ENCODE measurements at regions not wholly inside any gene's neighbourhood (a gene's known extent, or its start where the extent isn't known, plus 50 kb on each side); places are given as distances from the start of the nearest gene placed in this dataset.

DNA sequence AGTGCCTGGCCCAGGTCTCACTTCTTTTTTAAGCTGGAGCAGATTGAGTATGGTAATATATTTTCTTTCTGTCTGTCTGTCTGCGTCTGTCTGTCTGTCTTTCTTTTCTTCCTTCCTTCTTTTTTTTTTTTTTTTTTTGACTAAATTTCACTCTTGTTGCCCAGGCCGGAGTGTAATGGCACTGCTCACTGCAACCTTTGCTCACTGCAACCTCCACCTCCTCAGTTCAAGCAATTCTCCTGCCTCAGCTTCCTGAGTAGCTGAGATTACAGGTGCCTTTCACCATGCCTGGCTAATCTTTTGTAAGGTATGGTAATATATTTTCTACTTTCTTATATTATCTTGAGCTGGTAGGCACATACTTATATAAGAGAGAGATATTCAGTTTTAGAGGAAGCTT lies 196.3 kb upstream of the MARCKS start:
- no peak overlapping the region for H3K4me3 ChIP-seq (ENCODE audit: low read depth in 2 of 2, low read length in 2 of 2)
- ATAC-seq: no peak
- TF ChIP-seq, protein P1, sequence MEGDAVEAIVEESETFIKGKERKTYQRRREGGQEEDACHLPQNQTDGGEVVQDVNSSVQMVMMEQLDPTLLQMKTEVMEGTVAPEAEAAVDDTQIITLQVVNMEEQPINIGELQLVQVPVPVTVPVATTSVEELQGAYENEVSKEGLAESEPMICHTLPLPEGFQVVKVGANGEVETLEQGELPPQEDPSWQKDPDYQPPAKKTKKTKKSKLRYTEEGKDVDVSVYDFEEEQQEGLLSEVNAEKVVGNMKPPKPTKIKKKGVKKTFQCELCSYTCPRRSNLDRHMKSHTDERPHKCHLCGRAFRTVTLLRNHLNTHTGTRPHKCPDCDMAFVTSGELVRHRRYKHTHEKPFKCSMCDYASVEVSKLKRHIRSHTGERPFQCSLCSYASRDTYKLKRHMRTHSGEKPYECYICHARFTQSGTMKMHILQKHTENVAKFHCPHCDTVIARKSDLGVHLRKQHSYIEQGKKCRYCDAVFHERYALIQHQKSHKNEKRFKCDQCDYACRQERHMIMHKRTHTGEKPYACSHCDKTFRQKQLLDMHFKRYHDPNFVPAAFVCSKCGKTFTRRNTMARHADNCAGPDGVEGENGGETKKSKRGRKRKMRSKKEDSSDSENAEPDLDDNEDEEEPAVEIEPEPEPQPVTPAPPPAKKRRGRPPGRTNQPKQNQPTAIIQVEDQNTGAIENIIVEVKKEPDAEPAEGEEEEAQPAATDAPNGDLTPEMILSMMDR (IDR thresholded peaks at IDR 0.05): no peak
- TF ChIP-seq SIN3A (IDR thresholded peaks at IDR 0.05; ENCODE audit: borderline replicate concordance, insufficient read depth, low read depth, low read length): no peak
- TF ChIP-seq, protein P2, sequence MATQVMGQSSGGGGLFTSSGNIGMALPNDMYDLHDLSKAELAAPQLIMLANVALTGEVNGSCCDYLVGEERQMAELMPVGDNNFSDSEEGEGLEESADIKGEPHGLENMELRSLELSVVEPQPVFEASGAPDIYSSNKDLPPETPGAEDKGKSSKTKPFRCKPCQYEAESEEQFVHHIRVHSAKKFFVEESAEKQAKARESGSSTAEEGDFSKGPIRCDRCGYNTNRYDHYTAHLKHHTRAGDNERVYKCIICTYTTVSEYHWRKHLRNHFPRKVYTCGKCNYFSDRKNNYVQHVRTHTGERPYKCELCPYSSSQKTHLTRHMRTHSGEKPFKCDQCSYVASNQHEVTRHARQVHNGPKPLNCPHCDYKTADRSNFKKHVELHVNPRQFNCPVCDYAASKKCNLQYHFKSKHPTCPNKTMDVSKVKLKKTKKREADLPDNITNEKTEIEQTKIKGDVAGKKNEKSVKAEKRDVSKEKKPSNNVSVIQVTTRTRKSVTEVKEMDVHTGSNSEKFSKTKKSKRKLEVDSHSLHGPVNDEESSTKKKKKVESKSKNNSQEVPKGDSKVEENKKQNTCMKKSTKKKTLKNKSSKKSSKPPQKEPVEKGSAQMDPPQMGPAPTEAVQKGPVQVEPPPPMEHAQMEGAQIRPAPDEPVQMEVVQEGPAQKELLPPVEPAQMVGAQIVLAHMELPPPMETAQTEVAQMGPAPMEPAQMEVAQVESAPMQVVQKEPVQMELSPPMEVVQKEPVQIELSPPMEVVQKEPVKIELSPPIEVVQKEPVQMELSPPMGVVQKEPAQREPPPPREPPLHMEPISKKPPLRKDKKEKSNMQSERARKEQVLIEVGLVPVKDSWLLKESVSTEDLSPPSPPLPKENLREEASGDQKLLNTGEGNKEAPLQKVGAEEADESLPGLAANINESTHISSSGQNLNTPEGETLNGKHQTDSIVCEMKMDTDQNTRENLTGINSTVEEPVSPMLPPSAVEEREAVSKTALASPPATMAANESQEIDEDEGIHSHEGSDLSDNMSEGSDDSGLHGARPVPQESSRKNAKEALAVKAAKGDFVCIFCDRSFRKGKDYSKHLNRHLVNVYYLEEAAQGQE (IDR thresholded peaks at IDR 0.05; ENCODE audit: insufficient read depth in 1 of 2, low read depth in 2 of 2, low read length in 1 of 2): no peak
- no peak for TF ChIP-seq TCF7L2 (IDR thresholded peaks at IDR 0.05; ENCODE audit: low read depth, low read length)
- TF ChIP-seq POLR2AphosphoS5 (IDR thresholded peaks at IDR 0.05; ENCODE audit: low read depth, low read length): no peak
- POLR2A ChIA-PET: interaction anchor here (0.5 to 0.6 kb wide), 2 partner anchors 15 to 43 kb away, joined by 7 to 9 read pairs; no protein-coding TSS in a partner anchor
- no peak overlapping the region for H3K27ac ChIP-seq (ENCODE audit: low read length)
- no peaks in the 10 kb centered on the region for H3K27me3 ChIP-seq (ENCODE audit: control insufficient read depth, insufficient read depth, low read length)
- H3K4me1 ChIP-seq (ENCODE audit: control insufficient read depth, insufficient read depth, low read length): no peaks in the 10 kb centered on the region
- BruUV-seq (replicated peaks): no TSS peak
- in situ Hi-C loops (cut with HindIII; ENCODE audit: low pct_unique_long_range_greater_than_20kb, low sequenced_read_pairs) (no loop called here), intact Hi-C loops (cut with micrococcal nuclease; ENCODE audit: unreplicated experiment) (no loop called here)
- CTCF ChIA-PET: no interaction called here
- H3K36me3 ChIP-seq (ENCODE audit: control insufficient read depth, insufficient read depth, low read length): no peaks in the 10 kb centered on the region
- no peak for DNase-seq (ENCODE audit: low read depth, low spot score)
- no peaks in the 10 kb centered on the region for H3K9me3 ChIP-seq (ENCODE audit: control insufficient read depth, insufficient read depth, low read depth, low read length)

DNA sequence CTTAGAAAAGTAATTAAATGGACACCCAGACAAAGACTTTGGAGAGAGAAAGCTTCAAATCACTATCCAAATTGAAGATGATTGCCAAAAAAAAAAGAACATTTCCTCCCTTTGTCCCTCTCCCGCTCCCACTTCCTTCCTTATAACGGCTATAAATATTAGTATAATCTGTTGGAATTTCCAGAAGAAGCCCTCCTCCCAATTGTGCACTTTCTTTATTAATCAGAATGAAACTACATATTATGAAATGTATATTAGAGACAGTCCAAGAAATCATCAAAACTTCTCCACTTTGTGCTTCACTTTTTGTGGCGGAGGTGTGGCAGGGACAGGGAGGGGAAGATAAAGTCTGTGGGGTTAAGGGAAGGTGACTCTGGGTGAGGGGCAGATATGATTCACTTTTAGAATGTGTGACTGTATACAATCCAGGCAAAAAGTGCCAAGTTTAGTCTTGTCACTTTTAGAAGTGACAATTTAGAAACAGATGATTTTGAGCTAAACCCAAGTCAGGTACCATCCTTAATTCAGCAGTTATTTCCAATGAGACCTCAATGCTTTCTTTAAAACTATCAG lies 195.0 kb upstream of the MARCKS start:
- in situ Hi-C loops (cut with HindIII; ENCODE audit: low pct_unique_long_range_greater_than_20kb, low sequenced_read_pairs): no loop called here
- Histone ChIP-seq H3K4me3 (ENCODE audit: low read depth in 2 of 2, low read length in 2 of 2) (no peak overlapping the region), H3K27me3 (ENCODE audit: control insufficient read depth, insufficient read depth, low read length) (no peaks in the 10 kb centered on the region), H3K4me1 (ENCODE audit: control insufficient read depth, insufficient read depth, low read length) (no peaks in the 10 kb centered on the region), H3K9me3 (ENCODE audit: control insufficient read depth, insufficient read depth, low read depth, low read length) (no peaks in the 10 kb centered on the region), H3K27ac (ENCODE audit: low read length) (no peak overlapping the region), H3K36me3 (ENCODE audit: control insufficient read depth, insufficient read depth, low read length) (no peaks in the 10 kb centered on the region)
- ChIA-PET CTCF (interaction anchor here (0.5 to 0.6 kb wide), 2 partner anchors 56 to 1077 kb away, joined by 4 read pairs; no protein-coding TSS in a partner anchor), POLR2A (no interaction called here)
- BruUV-seq (replicated peaks): no TSS peak
- DNase-seq (ENCODE audit: low read depth, low spot score): no peak
- intact Hi-C loops (cut with micrococcal nuclease; ENCODE audit: unreplicated experiment): no loop called here
- no peak for ATAC-seq
- TF ChIP-seq, protein P1 (IDR thresholded peaks at IDR 0.05): no peak
- TF ChIP-seq, protein P2 (IDR thresholded peaks at IDR 0.05; ENCODE audit: insufficient read depth in 1 of 2, low read depth in 2 of 2, low read length in 1 of 2): no peak
- TF ChIP-seq SIN3A (IDR thresholded peaks at IDR 0.05; ENCODE audit: borderline replicate concordance, insufficient read depth, low read depth, low read length): no peak
- TF ChIP-seq POLR2AphosphoS5 (IDR thresholded peaks at IDR 0.05; ENCODE audit: low read depth, low read length): no peak
